ENCODE measurements at regions not wholly inside any gene's neighbourhood (a gene's known extent, or its start where the extent isn't known, plus 50 kb on each side); places are given as distances from the start of the nearest gene placed in this dataset.

DNA sequence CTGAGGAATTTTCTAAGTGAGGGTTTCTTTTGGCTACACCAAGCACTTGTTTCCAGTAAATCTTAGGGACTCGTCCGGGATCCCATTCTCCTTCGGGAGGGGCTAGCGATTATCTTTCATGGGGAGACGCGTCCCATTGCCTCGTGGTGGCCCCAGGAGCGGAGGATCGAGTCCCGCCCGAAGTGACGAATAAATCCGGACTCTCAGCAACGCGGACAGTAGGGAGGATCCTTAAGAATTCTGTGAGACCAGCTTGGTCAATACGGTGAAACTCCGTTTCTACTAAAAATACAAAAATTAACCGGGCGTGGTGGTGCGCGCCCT lies 69.1 kb upstream of the PRSS16 start:
- no peak for TF ChIP-seq CTCF (IDR thresholded peaks at IDR 0.05)
- ATAC-seq (ENCODE audit: low FRiP score) (peak; percentile 26), DNase-seq (ENCODE audit: low spot score) (no peak)

- no peak for TF ChIP-seq CTCF (IDR thresholded peaks at IDR 0.05)
- DNase-seq (ENCODE audit: low spot score) (no peak), ATAC-seq (ENCODE audit: low FRiP score) (no peak)
Observed at GRCh38 chr6:27178860-27179259, 68.6 kb upstream of the PRSS16 start.

GRCh38 chr6:27183060-27183832 lies 64.3 kb upstream of the PRSS16 start:
- DNase-seq (ENCODE audit: low spot score) (no peak), ATAC-seq (ENCODE audit: low FRiP score) (no peak)
- TF ChIP-seq CTCF (IDR thresholded peaks at IDR 0.05), result no peak

DNA sequence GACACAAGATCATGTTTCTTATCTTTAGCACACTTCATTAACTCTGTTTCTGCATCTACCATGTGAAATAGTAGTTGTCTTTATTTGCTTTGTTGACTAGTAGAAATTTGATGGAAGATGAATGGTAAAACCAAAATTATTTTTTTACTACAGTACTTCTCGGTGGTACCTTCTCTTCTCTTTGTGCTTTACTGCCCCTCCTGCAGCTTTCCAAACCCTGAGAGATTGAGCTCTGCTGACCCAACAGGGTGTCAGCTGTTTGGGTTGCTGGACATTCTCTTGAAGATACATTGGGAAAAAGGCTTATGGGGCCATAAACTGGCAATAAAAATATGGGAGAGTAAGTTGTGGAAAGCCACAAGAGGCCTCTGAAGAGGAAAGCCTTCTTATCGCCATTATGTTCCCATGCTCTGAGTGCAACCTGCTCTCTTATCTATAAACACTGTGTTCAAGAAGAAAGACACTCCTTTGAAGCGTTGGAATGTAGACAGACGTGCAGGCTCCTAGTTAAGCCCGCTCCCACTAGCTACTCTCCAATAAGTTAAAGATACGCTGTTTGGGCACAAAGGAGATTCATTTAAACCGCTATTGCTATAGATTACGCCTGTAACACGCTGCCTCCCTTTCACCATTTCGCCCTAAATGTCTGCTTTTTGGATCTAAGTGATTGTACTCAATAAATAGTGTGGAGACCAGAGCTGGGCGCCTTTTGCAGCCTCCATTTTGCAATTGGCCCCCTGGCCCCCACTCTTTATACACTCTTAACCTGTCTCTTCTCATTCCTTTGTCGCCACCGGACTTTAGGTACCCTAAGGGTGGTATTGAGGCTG lies 60.1 kb upstream of the PRSS16 start:
- ATAC-seq (ENCODE audit: low FRiP score), result no peak
- DNase-seq (ENCODE audit: low spot score), result no peak
- no peak for TF ChIP-seq CTCF (IDR thresholded peaks at IDR 0.05)

- ATAC-seq (ENCODE audit: low FRiP score), result peak; percentile 99
- DNase-seq (ENCODE audit: low spot score), result no peak
Observed at GRCh38 chr6:27188061-27188884, 59.2 kb upstream of the PRSS16 start.

More at GRCh38 chr6:27188061-27188884, 59.2 kb upstream of the PRSS16 start:
- TF ChIP-seq CTCF (IDR thresholded peaks at IDR 0.05), result no peak
